Vagina (tissue), 2 donors: ENCODE measurements at regions not wholly inside any gene's neighbourhood (a gene's known extent, or its start where the extent isn't known, plus 50 kb on each side); places are given as distances from the start of the nearest gene placed in this dataset.

Source experiments
- CTCF ChIP-seq, 3 experiments: fragments of 450-650 bp in 2 of 3; fragments of 200-600 bp in 1 of 3; sonication (generic) in 1 of 3; IDR thresholded peaks; one replicate each; pipeline ENCODE4 v1.5.1; 2017 to 2019; ENCODE audit warnings: antibody characterized with exemption in 3 of 3, mild to moderate bottlenecking in 2 of 3, moderate library complexity in 2 of 3
- POLR2A ChIP-seq, 2 donors: fragments of 450-650 bp; IDR thresholded peaks; one replicate each; pipeline ENCODE4 v1.6.1; 2017; ENCODE audit warnings: antibody characterized with exemption in 2 of 2, mild to moderate bottlenecking in 2 of 2, moderate library complexity in 2 of 2
- POLR2AphosphoS5 ChIP-seq, 2 donors: sonication (generic); formaldehyde crosslinking; IDR thresholded peaks; one replicate each; pipeline ENCODE4 v1.9.0; 2017; ENCODE audit warnings: antibody characterized with exemption in 2 of 2, mild to moderate bottlenecking in 2 of 2, low read depth in 1 of 2; ENCODE audit not compliant: insufficient read depth in 1 of 2

DNA sequence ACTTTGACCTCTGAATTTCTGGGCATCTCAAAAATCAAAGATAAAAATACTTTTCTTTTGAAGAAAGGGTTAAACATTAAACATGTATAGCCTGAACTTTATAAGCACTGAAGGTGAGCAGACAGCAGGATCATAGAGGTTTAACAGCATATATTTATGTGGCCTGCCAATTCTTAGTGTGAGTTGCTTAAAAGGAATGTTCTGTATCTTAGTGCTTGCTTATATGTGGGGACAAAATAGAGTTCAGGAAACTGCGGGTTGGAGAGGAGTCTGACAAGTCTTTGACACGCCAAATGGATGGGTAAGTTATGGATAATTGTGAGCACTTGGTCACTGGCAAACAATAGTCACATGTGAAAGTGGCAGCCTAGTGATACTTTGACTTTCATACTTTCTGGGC lies 1419.4 kb upstream of the SPRY2 start:
- TF ChIP-seq CTCF (IDR thresholded peaks at IDR 0.05), result no peak
- TF ChIP-seq POLR2AphosphoS5 (IDR thresholded peaks at IDR 0.05; ENCODE audit: insufficient read depth in 1 of 2, low read depth in 1 of 2), result no peak
- TF ChIP-seq POLR2A (IDR thresholded peaks at IDR 0.05), result no peak
